DMS114 treated with DMSO at 0.1 percent for 48 hours (cell line): ENCODE measurements at regions not wholly inside any gene's neighbourhood (a gene's known extent, or its start where the extent isn't known, plus 50 kb on each side); places are given as distances from the start of the nearest gene placed in this dataset.

Experiments used
- DNase-seq: peaks from one replicate; lab custom pipeline; 2025; ENCODE audit not compliant: unreplicated experiment; lab: John Stamatoyannopoulos, UW

DNA sequence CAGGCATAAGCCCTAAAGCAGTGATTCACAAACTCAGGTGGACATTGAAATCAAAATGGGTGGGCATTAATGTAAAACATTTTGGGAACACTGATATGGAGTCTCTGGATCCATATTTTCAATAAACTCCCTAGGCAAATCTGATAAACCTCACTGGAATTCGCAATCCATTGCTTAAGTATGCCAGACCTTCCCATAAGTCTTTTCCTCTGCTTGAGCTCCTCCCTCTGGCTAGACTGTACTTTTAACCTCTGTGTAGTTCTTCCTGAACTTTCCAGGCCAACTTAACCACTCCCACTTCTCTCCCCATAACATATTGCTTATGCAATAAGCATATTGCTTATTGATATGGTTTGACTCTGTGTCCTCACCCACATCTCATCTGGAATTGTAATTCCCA lies 629.7 kb upstream of the IMPG1 start:
- no peak for DNase-seq

DNA sequence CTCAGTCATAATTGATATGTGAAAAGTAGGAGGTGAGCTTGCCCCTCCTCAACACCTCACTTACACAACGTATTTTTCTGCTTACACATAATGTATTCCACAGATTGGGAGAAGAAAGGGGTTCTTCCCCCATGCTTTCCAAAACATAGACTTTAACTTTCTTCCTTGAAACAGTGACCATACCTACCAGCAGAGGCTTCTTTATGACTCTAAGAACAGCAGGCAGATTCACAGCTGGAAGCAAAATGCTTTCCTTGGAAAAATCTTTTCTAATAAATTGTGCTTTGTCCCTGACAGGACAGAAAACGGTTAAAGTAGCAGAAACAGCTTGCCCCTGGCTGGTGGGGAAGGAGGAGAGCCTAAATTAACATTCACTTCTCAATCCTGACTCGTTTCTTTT lies 629.1 kb upstream of the IMPG1 start:
- no peak for DNase-seq

- no peak for DNase-seq
Observed at GRCh38 chr6:76697585-76697984, 625.1 kb upstream of the IMPG1 start.

- no peak for DNase-seq
Observed at GRCh38 chr6:76694795-76695194, 622.3 kb upstream of the IMPG1 start.

- DNase-seq: no peak
Observed at GRCh38 chr6:76684875-76685274, 612.4 kb upstream of the IMPG1 start.

DNA sequence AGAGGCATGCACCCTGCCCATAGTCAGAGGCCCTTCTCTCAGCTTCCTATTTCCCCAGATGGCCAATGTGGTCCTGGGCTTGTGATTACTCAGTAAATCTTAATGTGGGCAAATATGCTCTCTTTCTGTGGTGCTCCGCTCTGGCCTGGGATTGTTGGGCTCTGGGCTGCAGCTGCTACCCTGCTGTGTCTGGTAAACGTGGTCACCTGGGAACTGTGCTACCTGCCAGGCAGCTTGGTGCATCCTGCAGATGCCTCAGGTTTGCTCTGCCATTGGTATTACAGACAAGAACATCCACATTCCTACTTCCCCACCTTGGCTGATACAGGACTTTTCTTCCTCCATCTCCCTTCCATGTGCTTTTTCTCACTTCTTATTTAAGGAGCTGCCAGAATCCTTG lies 611.5 kb upstream of the IMPG1 start:
- DNase-seq: no peak

GRCh38 chr6:76682842-76683241 lies 610.4 kb upstream of the IMPG1 start:
- peak; percentile 6 for DNase-seq

DNA sequence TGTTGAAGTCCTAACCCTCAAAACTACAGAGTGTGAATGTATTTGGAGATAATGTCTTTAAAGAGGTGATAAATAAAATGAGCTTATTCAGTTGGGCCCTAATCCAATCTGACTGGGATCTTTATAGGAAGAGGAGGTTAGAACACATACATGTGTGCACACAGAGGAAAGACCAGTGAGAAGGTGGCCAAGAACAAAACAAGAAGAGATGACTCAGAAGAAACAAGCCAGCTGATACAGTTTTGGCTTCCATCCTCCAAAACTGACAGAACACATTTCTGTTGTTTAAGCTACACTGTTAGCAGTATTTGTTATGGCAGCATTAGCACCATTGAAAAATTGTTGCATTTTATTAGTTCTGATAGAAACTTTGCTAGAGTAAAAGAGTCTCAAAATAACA lies 609.3 kb upstream of the IMPG1 start:
- DNase-seq: no peak

- no peak for DNase-seq
Observed at GRCh38 chr6:76677017-76677416, 604.6 kb upstream of the IMPG1 start.

- DNase-seq: no peak
Observed at GRCh38 chr6:76671751-76672150, 599.3 kb upstream of the IMPG1 start.

DNA sequence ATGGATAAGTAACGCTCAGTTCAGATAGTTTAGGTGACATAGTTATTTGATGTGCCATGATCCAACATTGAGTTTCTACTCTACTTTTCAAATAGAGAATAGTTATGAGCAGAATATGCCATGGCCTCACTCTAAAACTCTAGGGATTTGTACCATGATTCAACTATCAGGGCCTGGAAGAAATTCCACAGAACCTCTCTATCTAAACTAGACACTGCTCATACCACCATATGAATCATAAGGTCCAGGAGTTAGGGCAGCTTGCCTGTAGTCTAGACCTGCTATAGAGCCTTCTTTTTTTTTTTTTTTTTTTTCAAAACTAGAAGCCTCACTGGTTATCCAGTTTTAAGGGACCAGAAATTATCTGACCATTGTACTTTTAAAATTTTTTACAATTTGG lies 571.8 kb upstream of the IMPG1 start:
- no peak for DNase-seq

DNA sequence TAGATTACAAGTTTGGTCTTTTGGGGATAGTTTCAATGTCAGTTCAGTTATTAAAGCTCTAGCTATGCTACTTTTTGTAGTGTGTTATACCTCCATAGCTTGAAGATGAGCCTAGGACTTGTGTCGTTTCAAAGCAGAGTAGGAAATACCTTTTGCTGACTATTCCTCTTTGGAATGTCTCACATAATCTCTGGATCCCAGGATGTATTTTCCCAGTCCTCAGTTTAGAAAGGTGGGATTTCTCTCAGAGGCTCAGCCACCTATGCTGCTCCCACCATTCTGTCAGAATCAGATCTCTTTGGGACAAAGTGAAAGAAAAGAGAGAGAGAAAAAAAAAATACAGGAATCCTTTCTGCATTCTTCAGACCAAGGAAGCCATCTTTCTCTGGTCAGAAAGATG lies 567.5 kb upstream of the IMPG1 start:
- DNase-seq: no peak

GRCh38 chr6:76634695-76635094 lies 562.2 kb upstream of the IMPG1 start:
- no peak for DNase-seq

DNA sequence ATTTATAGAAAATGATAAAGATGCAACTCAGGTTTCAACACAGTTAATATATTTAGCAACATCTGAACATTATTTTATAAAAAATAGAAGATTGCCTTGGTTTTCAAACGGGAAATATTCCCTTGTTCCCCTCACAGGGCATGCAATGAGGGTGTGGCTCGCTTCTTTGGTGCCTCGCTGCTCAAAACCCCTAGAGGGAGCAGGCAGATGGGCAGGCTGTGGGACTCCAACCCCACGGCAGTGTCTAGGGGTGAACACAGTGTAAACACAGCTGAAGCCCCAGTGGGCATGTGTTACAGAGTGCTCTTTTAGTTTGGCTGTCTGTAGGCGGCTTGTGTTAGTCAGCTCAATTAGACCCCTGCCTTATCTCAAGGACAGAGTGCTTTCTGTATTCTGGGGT lies 560.8 kb upstream of the IMPG1 start:
- DNase-seq: no peak

DNA sequence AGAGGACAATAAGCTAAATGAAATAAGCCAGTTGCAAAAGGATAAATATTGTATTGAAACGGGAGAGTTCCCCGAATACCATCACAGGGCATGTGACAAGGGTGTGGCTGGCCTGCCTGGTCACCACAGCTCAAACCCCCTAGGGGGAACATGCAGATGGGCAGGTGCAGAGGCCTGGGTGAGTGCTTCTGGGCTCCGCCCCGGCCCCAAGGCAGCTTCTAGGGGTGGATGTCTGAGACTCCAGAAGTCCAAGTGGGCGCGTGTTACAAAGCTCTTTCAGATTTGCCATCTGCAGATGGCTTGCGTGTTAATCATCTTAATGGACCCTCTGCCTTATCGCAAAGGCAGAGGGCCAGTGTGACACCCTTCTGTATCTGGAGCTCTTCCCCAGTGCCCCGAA lies 559.2 kb upstream of the IMPG1 start:
- no peak for DNase-seq

DNA sequence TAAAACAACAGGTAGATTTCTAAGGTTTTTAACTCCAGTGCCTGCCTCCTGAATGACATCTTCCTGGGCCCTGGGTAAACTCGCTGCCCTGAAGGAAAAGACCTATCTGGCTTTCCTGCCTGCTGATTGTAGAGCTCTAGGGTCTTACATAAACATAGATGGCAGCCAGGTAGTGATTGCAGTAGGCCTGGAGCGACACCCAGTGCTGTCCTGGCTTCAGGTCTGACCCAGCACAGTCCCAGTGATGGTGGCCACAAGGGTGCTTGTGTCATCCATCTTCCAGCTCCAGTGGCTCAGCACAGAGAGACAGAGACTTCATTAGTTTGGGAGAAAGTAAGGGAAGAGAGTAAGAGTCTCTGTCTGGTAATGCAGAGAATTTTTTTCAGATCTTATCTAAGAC lies 542.9 kb upstream of the IMPG1 start:
- DNase-seq: no peak

DNA sequence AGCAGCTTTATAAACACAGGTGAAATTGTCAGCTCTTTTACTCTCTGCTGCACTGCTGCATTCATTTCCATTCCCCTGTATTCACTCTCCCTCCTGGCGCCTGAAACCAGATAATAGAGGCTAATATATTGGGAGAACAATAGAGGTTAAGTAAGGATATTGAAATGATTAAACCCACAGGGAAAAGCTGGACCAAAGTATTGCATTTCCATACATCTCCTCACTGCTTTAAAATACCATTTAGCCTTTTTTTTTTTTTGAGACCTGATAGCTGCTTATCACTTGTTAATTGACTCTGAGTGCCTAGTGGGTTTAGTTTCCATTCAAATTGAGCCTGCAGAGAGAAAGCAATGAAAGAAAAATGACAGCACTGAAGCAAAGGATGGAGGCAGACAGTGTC lies 540.5 kb upstream of the IMPG1 start:
- no peak for DNase-seq

GRCh38 chr6:76609160-76609559 lies 536.7 kb upstream of the IMPG1 start:
- DNase-seq: no peak

DNA sequence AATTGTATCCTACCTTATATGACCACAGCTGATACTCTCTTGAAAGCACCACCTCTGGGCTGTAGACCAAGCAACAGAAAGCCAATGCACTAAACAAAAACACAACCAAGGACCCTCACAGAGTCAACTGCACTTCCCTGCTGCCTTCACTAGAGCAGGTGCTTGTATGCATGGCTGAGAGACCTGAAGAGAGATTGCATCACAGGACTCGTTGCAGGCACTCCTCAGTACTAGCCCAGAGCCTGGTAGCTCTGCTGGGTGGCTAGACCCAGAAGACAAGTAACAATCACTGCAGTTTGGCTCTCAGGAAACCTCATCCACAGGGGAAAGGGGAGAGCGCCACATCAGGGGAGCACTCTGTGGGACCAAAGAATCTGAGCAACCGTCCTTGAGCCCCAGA lies 521.6 kb upstream of the IMPG1 start:
- no peak for DNase-seq

- DNase-seq: no peak
Observed at GRCh38 chr6:76593668-76594067, 521.2 kb upstream of the IMPG1 start.

DNA sequence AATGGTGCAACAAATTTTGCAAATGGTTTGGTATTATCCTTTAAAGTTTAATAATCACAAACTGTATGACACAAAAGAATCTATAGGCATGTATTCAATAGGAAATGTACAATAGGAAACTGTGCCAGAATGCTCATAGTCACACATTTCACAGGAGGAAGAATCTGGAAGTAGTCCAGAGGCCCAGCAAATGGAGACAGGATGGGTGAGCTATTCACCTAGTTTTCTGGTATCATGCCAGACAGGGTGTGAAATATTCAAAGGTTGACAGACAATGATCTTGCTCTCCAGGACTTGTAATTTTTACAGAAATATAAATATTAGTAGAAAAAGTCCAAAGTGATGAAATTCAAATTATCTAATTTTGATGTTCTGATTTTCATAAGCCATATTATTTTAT lies 520.1 kb upstream of the IMPG1 start:
- no peak for DNase-seq

DNA sequence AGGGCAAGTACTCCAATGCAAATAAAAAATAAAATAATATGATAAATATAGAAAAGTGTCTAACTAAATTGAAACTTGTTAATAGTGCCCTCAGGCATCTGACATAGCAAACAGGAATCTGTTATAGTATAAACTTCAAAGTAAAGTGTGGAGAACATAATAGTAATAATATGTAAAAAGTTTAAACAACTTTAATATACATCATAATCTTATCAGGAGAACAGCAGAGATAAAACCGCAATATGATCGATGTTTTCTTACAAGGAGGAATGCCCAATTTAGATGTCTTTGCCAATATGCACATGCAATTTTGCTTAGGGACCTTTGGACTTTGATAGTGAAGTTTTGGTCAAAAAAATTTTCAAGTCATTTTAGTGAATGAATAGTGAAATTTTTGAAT lies 514.8 kb upstream of the IMPG1 start:
- DNase-seq: no peak

GRCh38 chr6:76584121-76584520 lies 511.7 kb upstream of the IMPG1 start:
- DNase-seq: no peak

GRCh38 chr6:76578746-76579145 lies 506.3 kb upstream of the IMPG1 start:
- DNase-seq: no peak
